Stomach (tissue), 8 donors: ENCODE measurements at regions not wholly inside any gene's neighbourhood (a gene's known extent, or its start where the extent isn't known, plus 50 kb on each side); places are given as distances from the start of the nearest gene placed in this dataset.

Source experiments
- DNase-seq, 2 donors: peaks; one replicate each; pipeline versions ENCODE4 v3.0.0 to v3.0.0-alpha.2; 2013 to 2019
- H3K27ac ChIP-seq, 5 donors: fragments of 200-600 bp in 4 of 5; sonication (generic) in 4 of 5; one replicate each; pipeline ENCODE4 v1.5.1; 2013 to 2019; ENCODE audit warnings: mild to moderate bottlenecking in 1 of 5, moderate library complexity in 1 of 5
- H3K27me3 ChIP-seq, 3 donors: fragments of 200-600 bp; sonication (generic); one replicate each; pipeline ENCODE4 v1.5.1; 2017 to 2019; ENCODE audit warnings: mixed run types in 1 of 3
- H3K36me3 ChIP-seq, 4 donors: fragments of 200-600 bp; sonication (generic); 1 replicate in 3 of 4; 2 replicates in 1 of 4; pipeline ENCODE4 v1.5.1; 2016 to 2019
- H3K4me1 ChIP-seq, 4 donors: fragments of 200-600 bp; sonication (generic); one replicate each; pipeline ENCODE4 v1.5.1; 2016 to 2019
- H3K4me3 ChIP-seq, 4 donors: fragments of 200-600 bp; sonication (generic) in 3 of 4; one replicate each; pipeline ENCODE4 v1.5.1; 2016 to 2019; ENCODE audit warnings: mild to moderate bottlenecking in 1 of 4
- H3K9me3 ChIP-seq, 4 donors: fragments of 200-600 bp; sonication (generic); one replicate each; pipeline ENCODE4 v1.5.1; 2016 to 2019
- EP300 ChIP-seq: sonication (generic); formaldehyde crosslinking; IDR thresholded peaks from one replicate; pipeline ENCODE4 v1.6.1; 2017; ENCODE audit warnings: antibody characterized with exemption
- POLR2A ChIP-seq, 4 donors: fragments of 450-650 bp; IDR thresholded peaks; one replicate each; pipeline ENCODE4 v1.6.1; 2016; ENCODE audit warnings: antibody characterized with exemption in 4 of 4, control low read depth in 2 of 4, mild to moderate bottlenecking in 1 of 4, moderate library complexity in 1 of 4
- POLR2AphosphoS5 ChIP-seq, 3 donors: sonication (generic); formaldehyde crosslinking; IDR thresholded peaks; one replicate each; pipeline ENCODE4 v1.6.1; 2016; ENCODE audit warnings: antibody characterized with exemption in 3 of 3
- WGBS, 5 donors: extraction: QIAGEN DNeasy Blood & Tissue Kit in 3 of 5; methylation state at CpG; one replicate each; pipeline versions ENCODE4 v1.1.5 to v1.1.7; 2013 to 2018; 5-methylcytosine and 5-hydroxymethylcytosine counted together
- intact Hi-C: fragments of 100-400 bp; cut with DNase I; formaldehyde crosslinking; loops from one replicate; pipeline ENCODE4 v1.15.1; 2023; ENCODE audit warnings: low total_unique reads
- TF ChIP-seq, protein P1 (sequence below), 7 experiments: fragments of 450-650 bp in 4 of 7; fragments of 200-600 bp in 3 of 7; sonication (generic) in 3 of 7; IDR thresholded peaks; one replicate each; pipeline ENCODE4 v1.5.1; 2016 to 2019; ENCODE audit warnings: antibody characterized with exemption in 7 of 7, control low read depth in 2 of 7, mild to moderate bottlenecking in 1 of 7
- donor health status: healthy with polysubstance abuse.
- donor health status: Bipolar disorder and iron deficiency.
- donor health status: healthy.

DNA sequence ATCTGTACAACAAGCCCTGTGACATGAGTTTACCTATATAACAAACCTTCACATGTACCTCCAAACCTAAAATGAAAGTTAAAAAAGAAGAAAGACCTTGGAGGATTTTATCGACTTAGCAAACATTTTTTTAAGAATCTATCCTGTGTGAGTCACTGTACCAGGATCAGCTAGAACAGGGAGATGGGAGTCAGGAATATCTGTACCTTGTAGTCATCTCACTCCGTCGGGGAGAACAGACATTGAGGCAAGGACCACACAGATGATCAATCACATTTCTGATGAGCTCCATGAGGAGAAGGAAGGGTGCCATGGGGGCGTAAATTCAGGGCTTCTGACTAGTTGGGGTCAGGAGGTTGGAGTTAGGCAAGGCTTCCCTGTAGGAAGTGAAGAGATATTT lies 310.6 kb downstream of the VRK1 start:
- Histone ChIP-seq H3K4me1 (no peaks in the 10 kb centered on the region), H3K9me3 (peaks cover 0 to 24% (median 17%) of the 10 kb centered on the region in 4 donors), H3K4me3 (no peak overlapping the region), H3K27ac (no peak overlapping the region), H3K27me3 (peaks cover 0 to 21% (median 0%) of the 10 kb centered on the region in 3 donors), H3K36me3 (no peaks in the 10 kb centered on the region)
- intact Hi-C loops, result no loop called here
- 83 to 92% (median 90%) methylated on average over 4 of the region's 4 CpGs for WGBS, 5 donors
- no peak for DNase-seq
- TF ChIP-seq EP300 (no peak), POLR2AphosphoS5 (IDR thresholded peaks at IDR 0.05) (no peak), POLR2A (IDR thresholded peaks at IDR 0.05) (no peak)
- TF ChIP-seq, protein P1, sequence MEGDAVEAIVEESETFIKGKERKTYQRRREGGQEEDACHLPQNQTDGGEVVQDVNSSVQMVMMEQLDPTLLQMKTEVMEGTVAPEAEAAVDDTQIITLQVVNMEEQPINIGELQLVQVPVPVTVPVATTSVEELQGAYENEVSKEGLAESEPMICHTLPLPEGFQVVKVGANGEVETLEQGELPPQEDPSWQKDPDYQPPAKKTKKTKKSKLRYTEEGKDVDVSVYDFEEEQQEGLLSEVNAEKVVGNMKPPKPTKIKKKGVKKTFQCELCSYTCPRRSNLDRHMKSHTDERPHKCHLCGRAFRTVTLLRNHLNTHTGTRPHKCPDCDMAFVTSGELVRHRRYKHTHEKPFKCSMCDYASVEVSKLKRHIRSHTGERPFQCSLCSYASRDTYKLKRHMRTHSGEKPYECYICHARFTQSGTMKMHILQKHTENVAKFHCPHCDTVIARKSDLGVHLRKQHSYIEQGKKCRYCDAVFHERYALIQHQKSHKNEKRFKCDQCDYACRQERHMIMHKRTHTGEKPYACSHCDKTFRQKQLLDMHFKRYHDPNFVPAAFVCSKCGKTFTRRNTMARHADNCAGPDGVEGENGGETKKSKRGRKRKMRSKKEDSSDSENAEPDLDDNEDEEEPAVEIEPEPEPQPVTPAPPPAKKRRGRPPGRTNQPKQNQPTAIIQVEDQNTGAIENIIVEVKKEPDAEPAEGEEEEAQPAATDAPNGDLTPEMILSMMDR (IDR thresholded peaks at IDR 0.05), result no peak

DNA sequence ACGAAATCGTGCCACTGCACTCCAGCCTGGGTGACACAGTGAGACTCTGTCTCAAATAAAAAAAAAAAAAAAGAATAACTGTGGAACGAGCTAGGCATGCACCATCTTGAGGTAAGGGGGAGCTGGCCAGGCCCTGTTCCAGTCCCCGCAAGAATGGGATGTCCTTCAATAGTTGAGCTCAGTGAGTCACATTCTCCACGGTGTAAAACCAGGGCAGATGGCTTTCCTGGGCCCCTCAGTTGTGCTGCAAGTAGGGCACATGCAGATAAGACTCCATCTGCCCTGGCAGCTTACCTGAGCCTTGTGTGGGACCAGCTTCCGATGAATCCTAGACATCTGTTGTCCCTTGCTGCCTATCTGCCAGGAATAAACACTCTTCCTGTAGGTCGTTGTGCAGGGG lies 312.1 kb downstream of the VRK1 start:
- Histone ChIP-seq H3K4me3 (no peak overlapping the region), H3K27ac (no peak overlapping the region), H3K36me3 (no peaks in the 10 kb centered on the region), H3K4me1 (no peaks in the 10 kb centered on the region), H3K27me3 (peaks cover 0 to 16% (median 0%) of the 10 kb centered on the region in 3 donors), H3K9me3 (peaks cover 0 to 24% (median 17%) of the 10 kb centered on the region in 4 donors)
- intact Hi-C loops, result no loop called here
- 69 to 73% (median 71%) methylated on average over 7 of the region's 7 CpGs for WGBS, 5 donors
- DNase-seq, result no peak
- TF ChIP-seq, protein P1 (IDR thresholded peaks at IDR 0.05), result no peak
- TF ChIP-seq POLR2AphosphoS5 (IDR thresholded peaks at IDR 0.05), result no peak
- TF ChIP-seq EP300, result no peak
- no peak for TF ChIP-seq POLR2A (IDR thresholded peaks at IDR 0.05)

DNA sequence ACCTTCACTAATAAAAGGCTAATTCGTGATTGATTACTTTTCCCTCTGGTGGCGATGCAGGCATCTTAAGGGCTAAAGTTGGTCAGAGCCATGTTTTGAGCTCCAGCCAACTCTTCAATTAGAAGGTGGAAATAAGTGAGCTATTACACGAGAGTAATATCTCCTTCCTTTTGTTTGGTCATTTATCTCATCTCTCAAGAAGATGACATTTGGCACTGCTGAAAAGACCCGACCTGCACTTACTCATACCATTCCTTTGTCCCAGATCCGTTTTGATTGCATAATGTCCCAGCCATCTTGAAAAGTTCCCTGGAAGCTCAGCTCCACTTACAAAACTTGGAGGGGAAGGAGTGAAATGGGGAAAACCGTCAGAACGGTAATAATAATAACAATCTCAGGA lies 316.2 kb downstream of the VRK1 start:
- H3K36me3 ChIP-seq, result no peaks in the 10 kb centered on the region
- H3K27me3 ChIP-seq, result peaks cover 0 to 28% (median 0%) of the 10 kb centered on the region in 3 donors
- intact Hi-C loops, result no loop called here
- no peak overlapping the region for H3K27ac ChIP-seq
- no peaks in the 10 kb centered on the region for H3K4me1 ChIP-seq
- WGBS, 5 donors, result 26 to 42% (median 32%) methylated on average over 7 of the region's 7 CpGs
- no peak overlapping the region for H3K4me3 ChIP-seq
- peaks cover 0 to 21% (median 16%) of the 10 kb centered on the region in 4 donors for H3K9me3 ChIP-seq
- TF ChIP-seq POLR2A (IDR thresholded peaks at IDR 0.05), result no peak
- no peak for TF ChIP-seq POLR2AphosphoS5 (IDR thresholded peaks at IDR 0.05)
- no peak for TF ChIP-seq EP300
- TF ChIP-seq, protein P1 (IDR thresholded peaks at IDR 0.05), result no peak
- no peak for DNase-seq

DNA sequence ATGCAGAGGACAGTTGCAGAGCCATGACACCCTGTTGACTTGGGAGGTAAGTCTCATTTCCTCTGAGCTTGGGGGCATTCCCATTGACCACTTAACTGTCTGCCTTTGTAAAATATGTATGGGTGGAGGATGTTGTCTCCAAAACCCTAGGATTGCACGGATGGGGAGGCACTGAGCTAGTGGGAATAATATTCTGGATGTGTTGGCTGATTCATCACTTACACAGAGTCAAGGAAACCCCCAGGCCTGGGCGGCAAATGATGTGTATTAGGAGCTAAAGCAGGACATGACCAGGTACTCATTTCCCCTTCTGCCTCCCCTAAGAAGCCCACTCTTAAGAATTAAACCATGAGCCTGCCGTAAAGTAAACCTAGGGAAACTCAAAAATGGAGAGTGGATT lies 319.4 kb downstream of the VRK1 start:
- H3K4me3 ChIP-seq, result no peak overlapping the region
- no peak overlapping the region for H3K27ac ChIP-seq
- H3K9me3 ChIP-seq, result no peaks in the 10 kb centered on the region
- no peaks in the 10 kb centered on the region for H3K4me1 ChIP-seq
- TF ChIP-seq POLR2AphosphoS5 (IDR thresholded peaks at IDR 0.05) (no peak), POLR2A (IDR thresholded peaks at IDR 0.05) (no peak), EP300 (no peak)
- TF ChIP-seq, protein P1 (IDR thresholded peaks at IDR 0.05), result no peak
- peaks cover 0 to 33% (median 0%) of the 10 kb centered on the region in 3 donors for H3K27me3 ChIP-seq
- no peak for DNase-seq
- WGBS, 5 donors, result 80 to 89% (median 81%) methylated on average over 3 of the region's 3 CpGs
- no peaks in the 10 kb centered on the region for H3K36me3 ChIP-seq
- intact Hi-C loops, result no loop called here
